Body of pancreas (tissue), 4 donors: ENCODE measurements at regions not wholly inside any gene's neighbourhood (a gene's known extent, or its start where the extent isn't known, plus 50 kb on each side); places are given as distances from the start of the nearest gene placed in this dataset.

Experiments used
- ATAC-seq: fragments of 150-250 bp; one replicate; pipeline ENCODE4 v1.9.1; 2016
- DNase-seq, 4 donors: peaks; one replicate each; pipeline ENCODE4 v3.0.0-alpha.2; 2019
- H3K27ac ChIP-seq, 4 donors: fragments of 200-600 bp; sonication (generic); 1 replicate in 3 of 4; 2 replicates in 1 of 4; pipeline versions ENCODE4 v1.5.1 to v1.6.1; 2016 to 2019; ENCODE audit warnings: mild to moderate bottlenecking in 1 of 4, mixed read lengths in 1 of 4, moderate library complexity in 1 of 4
- H3K27me3 ChIP-seq, 2 donors: fragments of 200-600 bp; sonication (generic); one replicate each; pipeline ENCODE4 v1.6.0; 2016; ENCODE audit warnings: mild to moderate bottlenecking in 1 of 2
- H3K36me3 ChIP-seq, 2 donors: fragments of 200-600 bp; sonication (generic); replicated peaks in 1 of 2; 2 replicates each; pipeline ENCODE4 v1.5.1; 2016; ENCODE audit warnings: low read depth in 2 of 2; ENCODE audit not compliant: insufficient read depth in 1 of 2
- H3K4me1 ChIP-seq: fragments of 200-600 bp; sonication (generic); one replicate; pipeline ENCODE4 v1.6.0; 2016
- H3K4me3 ChIP-seq, 2 donors: fragments of 200-600 bp; sonication (generic); 1 replicate in 1 of 2; 2 replicates in 1 of 2; pipeline ENCODE4 v1.5.1; 2016 to 2019
- H3K9me3 ChIP-seq, 3 donors: fragments of 200-600 bp; sonication (generic); 1 replicate in 2 of 3; 2 replicates in 1 of 3; pipeline ENCODE4 v1.5.1; 2016
- CTCF ChIP-seq, 7 experiments: fragments of 450-650 bp in 4 of 7; fragments of 200-600 bp in 3 of 7; sonication (generic) in 3 of 7; IDR thresholded peaks; one replicate each; pipeline ENCODE4 v1.5.1; 2016 to 2019; ENCODE audit warnings: antibody characterized with exemption in 7 of 7
- POLR2A ChIP-seq, 3 donors: fragments of 450-650 bp; IDR thresholded peaks; one replicate each; pipeline ENCODE4 v1.6.1; 2016; ENCODE audit warnings: antibody characterized with exemption in 3 of 3, mild to moderate bottlenecking in 2 of 3
- WGBS, 2 donors: methylation state at CpG; one replicate each; pipeline ENCODE4 v1.1.5; 2017; 5-methylcytosine and 5-hydroxymethylcytosine counted together
- intact Hi-C: fragments of 100-400 bp; cut with DNase I; formaldehyde crosslinking; loops from one replicate; pipeline ENCODE4 v1.15.1; 2023

- intact Hi-C loops = no loop called here
- Histone ChIP-seq H3K4me3 (no peak overlapping the region), H3K36me3 (peaks cover 0 to 2% of the 10 kb centered on the region in 2 donors), H3K27me3 (no peaks in the 10 kb centered on the region), H3K27ac (peak overlapping the region in 2 of 4 donors; percentile 24 to 43), H3K9me3 (no peaks in the 10 kb centered on the region), H3K4me1 (peaks cover 31% of the 10 kb centered on the region)
- DNase-seq = no peak
- peak; percentile 57 for ATAC-seq
- no peak for TF ChIP-seq CTCF (IDR thresholded peaks at IDR 0.05)
- no peak for TF ChIP-seq POLR2A (IDR thresholded peaks at IDR 0.05)
- whole genome bisulfite sequencing, 2 donors = 68 to 70% methylated on average over 21 of the region's 21 CpGs
Measured at GRCh38 chr7:130884437-130885417, 150.7 kb upstream of the KLF14 start.

- Histone ChIP-seq H3K9me3 (no peaks in the 10 kb centered on the region), H3K36me3 (peaks cover 0 to 2% of the 10 kb centered on the region in 2 donors), H3K4me1 (peaks cover 34% of the 10 kb centered on the region), H3K27ac (peak overlapping the region in 2 of 4 donors; percentile 19 to 47), H3K27me3 (no peaks in the 10 kb centered on the region), H3K4me3 (no peak overlapping the region)
- TF ChIP-seq CTCF (IDR thresholded peaks at IDR 0.05) (no peak), POLR2A (IDR thresholded peaks at IDR 0.05) (no peak)
- intact Hi-C loops = no loop called here
- ATAC-seq = no peak
- no peak for DNase-seq
- 84 to 86% methylated on average over 6 to 10 of the region's 10 CpGs for WGBS, 2 donors
Measured at GRCh38 chr7:130886438-130887135, 152.6 kb upstream of the KLF14 start.

DNA sequence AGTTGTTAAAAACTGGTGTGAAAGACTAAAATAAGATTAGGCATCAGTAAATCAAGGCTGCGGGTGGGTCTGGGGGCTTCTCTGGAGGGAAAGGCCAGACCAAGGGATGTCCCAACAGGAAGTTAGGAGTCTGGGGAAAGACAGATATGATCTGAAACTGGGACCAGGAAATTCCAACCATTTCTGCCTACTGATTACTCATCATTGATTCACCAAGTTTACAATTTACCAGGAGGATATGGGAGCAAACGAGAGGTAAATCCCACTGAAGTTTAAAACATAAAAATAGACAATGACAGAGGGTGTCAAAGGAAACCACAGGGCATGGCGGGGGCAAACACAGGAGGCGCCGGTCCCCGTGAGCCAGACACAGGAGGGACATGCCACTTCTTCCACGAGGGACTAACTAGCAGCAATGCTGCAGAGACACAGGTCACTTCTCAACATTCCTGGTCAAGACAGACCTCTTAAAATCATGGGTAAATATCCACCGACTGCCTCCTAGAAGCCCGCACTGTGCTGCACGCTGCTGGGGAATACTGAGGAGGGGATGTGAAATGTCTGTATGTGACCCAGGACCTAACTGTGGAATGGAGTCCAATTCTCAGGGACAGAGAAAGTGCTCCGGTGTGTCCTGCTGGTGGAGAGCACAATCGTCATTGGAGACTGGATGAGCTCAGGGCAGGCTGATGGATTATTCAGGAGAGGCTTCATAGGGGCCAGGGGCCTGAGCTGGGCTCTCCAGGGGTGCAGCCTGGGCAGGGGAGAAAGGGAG is 153.4 kb upstream of the KLF14 start:
- peak; percentile 12 for ATAC-seq
- peaks cover 0 to 2% of the 10 kb centered on the region in 2 donors for H3K36me3 ChIP-seq
- H3K27me3 ChIP-seq = no peaks in the 10 kb centered on the region
- peaks cover 34% of the 10 kb centered on the region for H3K4me1 ChIP-seq
- no peak overlapping the region for H3K4me3 ChIP-seq
- no peak for TF ChIP-seq CTCF (IDR thresholded peaks at IDR 0.05)
- no peak for TF ChIP-seq POLR2A (IDR thresholded peaks at IDR 0.05)
- WGBS, 2 donors = 72 to 78% methylated on average over 12 of the region's 12 CpGs
- H3K27ac ChIP-seq = peak overlapping the region in 2 of 4 donors; percentile 22 to 47
- intact Hi-C loops = no loop called here
- no peak for DNase-seq
- H3K9me3 ChIP-seq = no peaks in the 10 kb centered on the region

- Histone ChIP-seq H3K27ac (peak overlapping the region in 2 of 4 donors; percentile 22 to 47), H3K4me3 (no peak overlapping the region), H3K9me3 (no peaks in the 10 kb centered on the region), H3K36me3 (peaks cover 0 to 2% of the 10 kb centered on the region in 2 donors), H3K27me3 (no peaks in the 10 kb centered on the region), H3K4me1 (peaks cover 38% of the 10 kb centered on the region)
- intact Hi-C loops = no loop called here
- WGBS, 2 donors = 91 to 94% methylated on average over 12 of the region's 12 CpGs
- ATAC-seq (no peak), DNase-seq (no peak)
- TF ChIP-seq POLR2A (IDR thresholded peaks at IDR 0.05) = no peak
- TF ChIP-seq CTCF (IDR thresholded peaks at IDR 0.05) = no peak
Measured at GRCh38 chr7:130887957-130888371, 154.0 kb upstream of the KLF14 start.
